SK-N-SH (cell line): ENCODE measurements at regions not wholly inside any gene's neighbourhood (a gene's known extent, or its start where the extent isn't known, plus 50 kb on each side); places are given as distances from the start of the nearest gene placed in this dataset.

Experiments
- CTCF ChIA-PET: fragments of 300-600, 350-600 bp; formaldehyde crosslinking; extraction: SDS; loops from one replicate; lab custom pipeline; 2021; lab: Yijun Ruan, JAX
- POLR2A ChIA-PET: fragments of 350-600 bp; sonication (Branson Sonifier 250); formaldehyde crosslinking; extraction: SDS; loops from one replicate; lab custom pipeline; 2020; ENCODE audit warnings: antibody characterized with exemption, inconsistent platforms; lab: Yijun Ruan, JAX
- DNase-seq: peaks from one replicate; pipeline ENCODE4 v3.0.0; 2012
- H2AFZ ChIP-seq: fragments of 200-600 bp; sonication (generic); 2 replicates; pipeline ENCODE4 v1.8.1; 2016; ENCODE audit warnings: antibody characterized with exemption, mild to moderate bottlenecking, low read depth
- H3F3A ChIP-seq: fragments of 200-600 bp; sonication (generic); replicated peaks from 2 replicates; pipeline ENCODE3; 2016; ENCODE audit warnings: antibody characterized with exemption, mild to moderate bottlenecking; ENCODE audit not compliant: insufficient read depth
- H3K27ac ChIP-seq, 2 experiments: fragments of 200-500 bp in 1 of 2; fragments of 200-600 bp in 1 of 2; sonication (Bioruptor generic) in 1 of 2; sonication (generic), shearing (Covaris generic) in 1 of 2; 2 replicates each; pipeline versions ENCODE4 v1.5.1 to v1.6.1; 2014 to 2016; ENCODE audit warnings: low read depth in 2 of 2, inconsistent platforms in 1 of 2, low read length in 1 of 2, mild to moderate bottlenecking in 1 of 2, mixed read lengths in 1 of 2
- H3K27me3 ChIP-seq: fragments of 200-600 bp; sonication (generic), shearing (Covaris generic); 2 replicates; pipeline ENCODE4 v1.6.1; 2016; ENCODE audit warnings: mixed run types; ENCODE audit not compliant: insufficient read depth
- H3K36me3 ChIP-seq, 2 experiments: fragments of 200-500 bp in 1 of 2; fragments of 200-600 bp in 1 of 2; sonication (Bioruptor generic) in 1 of 2; sonication (generic) in 1 of 2; replicated peaks in 1 of 2; 2 replicates each; pipeline versions ENCODE3 to v1.5.1; 2014 to 2016; ENCODE audit warnings: low read length in 1 of 2, mild to moderate bottlenecking in 1 of 2; ENCODE audit not compliant: insufficient read depth in 2 of 2, control insufficient read depth in 1 of 2
- H3K4me1 ChIP-seq, 2 experiments: fragments of 200-500 bp in 1 of 2; fragments of 200-600 bp in 1 of 2; sonication (Bioruptor generic) in 1 of 2; sonication (generic), shearing (Covaris generic) in 1 of 2; 2 replicates each; pipeline versions ENCODE4 v1.5.1 to v1.6.1; 2014 to 2016; ENCODE audit warnings: low read depth in 1 of 2, low read length in 1 of 2, mixed run types in 1 of 2; ENCODE audit not compliant: insufficient read depth in 2 of 2, control insufficient read depth in 1 of 2
- H3K4me2 ChIP-seq: fragments of 200-600 bp; sonication (generic), shearing (Covaris generic); 2 replicates; pipeline ENCODE4 v1.6.1; 2017; ENCODE audit warnings: mixed run types
- H3K4me3 ChIP-seq, 2 experiments: fragments of 200-500 bp in 1 of 2; fragments of 200-600 bp in 1 of 2; sonication (Bioruptor generic) in 1 of 2; sonication (generic), shearing (Covaris generic) in 1 of 2; 2 replicates each; pipeline versions ENCODE4 v1.5.1 to v1.8.1; 2014 to 2016; ENCODE audit warnings: low read depth in 2 of 2, inconsistent platforms in 1 of 2, low read length in 1 of 2, mild to moderate bottlenecking in 1 of 2, mixed read lengths in 1 of 2, moderate library complexity in 1 of 2
- H3K79me2 ChIP-seq: fragments of 200-600 bp; sonication (generic); 2 replicates; pipeline ENCODE4 v1.8.1; 2017; ENCODE audit warnings: mild to moderate bottlenecking; ENCODE audit not compliant: insufficient read depth
- H3K9ac ChIP-seq: fragments of 200-600 bp; sonication (generic); 2 replicates; pipeline ENCODE4 v1.6.1; 2017; ENCODE audit warnings: mixed run types
- H3K9me2 ChIP-seq: fragments of 200-600 bp; sonication (generic); 2 replicates; pipeline ENCODE4 v1.6.1; 2017; ENCODE audit warnings: mixed run types
- H3K9me3 ChIP-seq: fragments of 200-600 bp; sonication (generic); 2 replicates; pipeline ENCODE4 v1.6.1; 2017; ENCODE audit warnings: mixed run types, mild to moderate bottlenecking, moderate library complexity
- H4K20me1 ChIP-seq: fragments of 200-600 bp; sonication (generic); 2 replicates; pipeline ENCODE4 v1.6.1; 2017; ENCODE audit warnings: mild to moderate bottlenecking, mixed run types; ENCODE audit not compliant: insufficient read depth
- CHD2 ChIP-seq: fragments of 150-350 bp; IDR thresholded peaks from 2 replicates; pipeline ENCODE4 v1.6.1; 2018; ENCODE audit warnings: low read length; ENCODE audit not compliant: partially characterized antibody
- CTCF ChIP-seq: fragments of 200-600 bp; sonication (generic); IDR thresholded peaks from 2 replicates; pipeline ENCODE4 v1.6.1; 2017; ENCODE audit warnings: antibody characterized with exemption, mild to moderate bottlenecking, moderate library complexity
- EZH2phosphoT487 ChIP-seq: fragments of 200-600 bp; sonication (generic); IDR thresholded peaks from 2 replicates; pipeline ENCODE4 v1.6.1; 2017; ENCODE audit warnings: low read depth, mixed run types, mild to moderate bottlenecking, antibody characterized with exemption, moderate library complexity, borderline replicate concordance
- FOSL2 ChIP-seq: IDR thresholded peaks from 2 replicates; pipeline ENCODE4 v1.4.0; 2012; ENCODE audit warnings: low read depth, mild to moderate bottlenecking, moderate library complexity, borderline replicate concordance
- FOXJ3 ChIP-seq: sonication (generic); formaldehyde crosslinking; IDR thresholded peaks from 2 replicates; pipeline ENCODE4 v1.5.1; 2020; ENCODE audit warnings: mild to moderate bottlenecking, missing genetic modification reagents
- FOXM1 ChIP-seq: IDR thresholded peaks from 2 replicates; pipeline ENCODE4 v1.4.0; 2012; ENCODE audit warnings: low read depth, mild to moderate bottlenecking
- GABPA ChIP-seq: IDR thresholded peaks from 2 replicates; pipeline ENCODE4 v1.4.0; 2012; ENCODE audit warnings: low read depth, mild to moderate bottlenecking
- MAX ChIP-seq: IDR thresholded peaks from 2 replicates; pipeline ENCODE4 v1.4.0; 2012; ENCODE audit warnings: low read depth
- NFIC ChIP-seq: IDR thresholded peaks from 2 replicates; pipeline ENCODE4 v1.4.0; 2012; ENCODE audit warnings: borderline replicate concordance
- RAD21 ChIP-seq: IDR thresholded peaks from 2 replicates; pipeline ENCODE4 v1.6.1; 2012; ENCODE audit warnings: mild to moderate bottlenecking, low read length
- RXRA ChIP-seq: IDR thresholded peaks from 2 replicates; pipeline ENCODE4 v1.4.0; 2012; ENCODE audit warnings: low read depth, mild to moderate bottlenecking, borderline replicate concordance
- SIN3A ChIP-seq: IDR thresholded peaks from 2 replicates; pipeline ENCODE4 v1.6.1; 2012; ENCODE audit warnings: low read depth, mild to moderate bottlenecking, low read length, moderate library complexity, borderline replicate concordance
- YY1 ChIP-seq: IDR thresholded peaks from 2 replicates; pipeline ENCODE4 v1.4.0; 2012; ENCODE audit warnings: low read depth, mild to moderate bottlenecking
- ZBTB33 ChIP-seq: IDR thresholded peaks from 2 replicates; pipeline ENCODE4 v1.4.0; 2012; ENCODE audit warnings: low read depth, borderline replicate concordance
- WGBS: methylation state at CpG from one replicate; pipeline ENCODE4 v1.1.6; 2017; ENCODE audit warnings: low lambda C conversion rate; 5-methylcytosine and 5-hydroxymethylcytosine counted together
- TF ChIP-seq, protein P1 (sequence below): IDR thresholded peaks from 2 replicates; pipeline ENCODE4; 2012
- TF ChIP-seq, protein P2 (sequence below): IDR thresholded peaks from 2 replicates; pipeline ENCODE4 v1.6.1; 2012; ENCODE audit warnings: mild to moderate bottlenecking, low read depth, low read length, moderate library complexity
- TF ChIP-seq, protein P3 (sequence below): fragments of 150-350 bp; IDR thresholded peaks from 2 replicates; pipeline ENCODE4 v1.6.1; 2016; ENCODE audit warnings: mild to moderate bottlenecking, low read depth, low read length

GRCh38 chr3:177610262-177610661, 413.0 kb upstream of the TBL1XR1 start:
- Histone ChIP-seq H3K27ac (no peak overlapping the region), H3K9me2 (no peaks in the 10 kb centered on the region), H3F3A (no peaks in the 10 kb centered on the region), H3K36me3 (no peaks in the 10 kb centered on the region), H4K20me1 (no peaks in the 10 kb centered on the region), H3K4me3 (no peak overlapping the region), H3K4me2 (no peak overlapping the region), H3K27me3 (no peaks in the 10 kb centered on the region), H3K9me3 (no peaks in the 10 kb centered on the region), H3K9ac (no peak overlapping the region), H3K4me1 (peaks cover 4 to 14% of the 10 kb centered on the region in 2 experiments; a peak in 3 of 4 replicates), H2AFZ (no peak overlapping the region), H3K79me2 (no peaks in the 10 kb centered on the region)
- no peak for DNase-seq
- ChIA-PET CTCF (no interaction called here), POLR2A (no interaction called here)
- TF ChIP-seq FOSL2 (no peak), GABPA (no peak), EZH2phosphoT487 (no peak), FOXJ3 (CRISPR knock-in tag) (no peak), CTCF (no peak), SIN3A (no peak), MAX (no peak), NFIC (no peak), CHD2 (no peak), ZBTB33 (no peak), FOXM1 (no peak), YY1 (no peak), RAD21 (no peak), RXRA (no peak)
- TF ChIP-seq, protein P1, sequence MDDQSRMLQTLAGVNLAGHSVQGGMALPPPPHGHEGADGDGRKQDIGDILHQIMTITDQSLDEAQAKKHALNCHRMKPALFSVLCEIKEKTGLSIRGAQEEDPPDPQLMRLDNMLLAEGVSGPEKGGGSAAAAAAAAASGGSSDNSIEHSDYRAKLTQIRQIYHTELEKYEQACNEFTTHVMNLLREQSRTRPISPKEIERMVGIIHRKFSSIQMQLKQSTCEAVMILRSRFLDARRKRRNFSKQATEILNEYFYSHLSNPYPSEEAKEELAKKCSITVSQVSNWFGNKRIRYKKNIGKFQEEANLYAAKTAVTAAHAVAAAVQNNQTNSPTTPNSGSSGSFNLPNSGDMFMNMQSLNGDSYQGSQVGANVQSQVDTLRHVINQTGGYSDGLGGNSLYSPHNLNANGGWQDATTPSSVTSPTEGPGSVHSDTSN: no peak
- TF ChIP-seq, protein P2, sequence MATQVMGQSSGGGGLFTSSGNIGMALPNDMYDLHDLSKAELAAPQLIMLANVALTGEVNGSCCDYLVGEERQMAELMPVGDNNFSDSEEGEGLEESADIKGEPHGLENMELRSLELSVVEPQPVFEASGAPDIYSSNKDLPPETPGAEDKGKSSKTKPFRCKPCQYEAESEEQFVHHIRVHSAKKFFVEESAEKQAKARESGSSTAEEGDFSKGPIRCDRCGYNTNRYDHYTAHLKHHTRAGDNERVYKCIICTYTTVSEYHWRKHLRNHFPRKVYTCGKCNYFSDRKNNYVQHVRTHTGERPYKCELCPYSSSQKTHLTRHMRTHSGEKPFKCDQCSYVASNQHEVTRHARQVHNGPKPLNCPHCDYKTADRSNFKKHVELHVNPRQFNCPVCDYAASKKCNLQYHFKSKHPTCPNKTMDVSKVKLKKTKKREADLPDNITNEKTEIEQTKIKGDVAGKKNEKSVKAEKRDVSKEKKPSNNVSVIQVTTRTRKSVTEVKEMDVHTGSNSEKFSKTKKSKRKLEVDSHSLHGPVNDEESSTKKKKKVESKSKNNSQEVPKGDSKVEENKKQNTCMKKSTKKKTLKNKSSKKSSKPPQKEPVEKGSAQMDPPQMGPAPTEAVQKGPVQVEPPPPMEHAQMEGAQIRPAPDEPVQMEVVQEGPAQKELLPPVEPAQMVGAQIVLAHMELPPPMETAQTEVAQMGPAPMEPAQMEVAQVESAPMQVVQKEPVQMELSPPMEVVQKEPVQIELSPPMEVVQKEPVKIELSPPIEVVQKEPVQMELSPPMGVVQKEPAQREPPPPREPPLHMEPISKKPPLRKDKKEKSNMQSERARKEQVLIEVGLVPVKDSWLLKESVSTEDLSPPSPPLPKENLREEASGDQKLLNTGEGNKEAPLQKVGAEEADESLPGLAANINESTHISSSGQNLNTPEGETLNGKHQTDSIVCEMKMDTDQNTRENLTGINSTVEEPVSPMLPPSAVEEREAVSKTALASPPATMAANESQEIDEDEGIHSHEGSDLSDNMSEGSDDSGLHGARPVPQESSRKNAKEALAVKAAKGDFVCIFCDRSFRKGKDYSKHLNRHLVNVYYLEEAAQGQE: no peak
- TF ChIP-seq, protein P3, sequence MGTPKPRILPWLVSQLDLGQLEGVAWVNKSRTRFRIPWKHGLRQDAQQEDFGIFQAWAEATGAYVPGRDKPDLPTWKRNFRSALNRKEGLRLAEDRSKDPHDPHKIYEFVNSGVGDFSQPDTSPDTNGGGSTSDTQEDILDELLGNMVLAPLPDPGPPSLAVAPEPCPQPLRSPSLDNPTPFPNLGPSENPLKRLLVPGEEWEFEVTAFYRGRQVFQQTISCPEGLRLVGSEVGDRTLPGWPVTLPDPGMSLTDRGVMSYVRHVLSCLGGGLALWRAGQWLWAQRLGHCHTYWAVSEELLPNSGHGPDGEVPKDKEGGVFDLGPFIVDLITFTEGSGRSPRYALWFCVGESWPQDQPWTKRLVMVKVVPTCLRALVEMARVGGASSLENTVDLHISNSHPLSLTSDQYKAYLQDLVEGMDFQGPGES: no peak
- WGBS: 71% methylated on average over 2 of the region's 2 CpGs
